ENCODE measurements at regions not wholly inside any gene's neighbourhood (a gene's known extent, or its start where the extent isn't known, plus 50 kb on each side); places are given as distances from the start of the nearest gene placed in this dataset.

GRCh38 chr13:74226791-74227475 lies 92.7 kb upstream of the KLF12 start:
- H3K4me3 ChIP-seq (ENCODE audit: control insufficient read depth, low read depth, low read length): no peak overlapping the region
- DNase-seq (ENCODE audit: low read depth): peak; percentile 75
- TF ChIP-seq CTCF (IDR thresholded peaks at IDR 0.05; ENCODE audit: control insufficient read depth, insufficient read depth, low read depth, low read length, missing control alignments): no peak

GRCh38 chr13:74221752-74222151 lies 87.5 kb upstream of the KLF12 start:
- no peak for DNase-seq (ENCODE audit: low read depth)
- no peak for TF ChIP-seq CTCF (IDR thresholded peaks at IDR 0.05; ENCODE audit: control insufficient read depth, insufficient read depth, low read depth, low read length, missing control alignments)
- H3K4me3 ChIP-seq (ENCODE audit: control insufficient read depth, low read depth, low read length): no peak overlapping the region

- no peak for TF ChIP-seq CTCF (IDR thresholded peaks at IDR 0.05; ENCODE audit: control insufficient read depth, insufficient read depth, low read depth, low read length, missing control alignments)
- no peak for DNase-seq (ENCODE audit: low read depth)
- no peak overlapping the region for H3K4me3 ChIP-seq (ENCODE audit: control insufficient read depth, low read depth, low read length)
Measured at GRCh38 chr13:74219566-74219965, 85.4 kb upstream of the KLF12 start.

- no peak for TF ChIP-seq CTCF (IDR thresholded peaks at IDR 0.05; ENCODE audit: control insufficient read depth, insufficient read depth, low read depth, low read length, missing control alignments)
- no peak for DNase-seq (ENCODE audit: low read depth)
- no peak overlapping the region for H3K4me3 ChIP-seq (ENCODE audit: control insufficient read depth, low read depth, low read length)
Measured at GRCh38 chr13:74218291-74218690, 84.1 kb upstream of the KLF12 start.

- TF ChIP-seq CTCF (IDR thresholded peaks at IDR 0.05; ENCODE audit: control insufficient read depth, insufficient read depth, low read depth, low read length, missing control alignments): no peak
- no peak overlapping the region for H3K4me3 ChIP-seq (ENCODE audit: control insufficient read depth, low read depth, low read length)
- no peak for DNase-seq (ENCODE audit: low read depth)
Measured at GRCh38 chr13:74217811-74218210, 83.6 kb upstream of the KLF12 start.

- no peak overlapping the region for H3K4me3 ChIP-seq (ENCODE audit: control insufficient read depth, low read depth, low read length)
- no peak for DNase-seq (ENCODE audit: low read depth)
- no peak for TF ChIP-seq CTCF (IDR thresholded peaks at IDR 0.05; ENCODE audit: control insufficient read depth, insufficient read depth, low read depth, low read length, missing control alignments)
Measured at GRCh38 chr13:74215420-74215819, 81.2 kb upstream of the KLF12 start.
